Hematopoietic multipotent progenitor cell treated with erythropoietin and hydrocortisone succinate and interleukin-3 and kit ligand, for 15 days (in vitro differentiated cells): ENCODE measurements at regions not wholly inside any gene's neighbourhood (a gene's known extent, or its start where the extent isn't known, plus 50 kb on each side); places are given as distances from the start of the nearest gene placed in this dataset.

Experiments
- DNase-seq: peaks from one replicate; pipeline ENCODE4 v3.0.0-alpha.2; 2015; ENCODE audit warnings: low spot score

GRCh38 chr2:120589771-120590608 lies 145.7 kb upstream of the GLI2 start:
- DNase-seq = no peak

GRCh38 chr2:120590841-120591240 lies 144.8 kb upstream of the GLI2 start:
- no peak for DNase-seq

GRCh38 chr2:120591572-120591971 lies 144.1 kb upstream of the GLI2 start:
- DNase-seq = no peak

- DNase-seq = no peak
Measured at GRCh38 chr2:120592084-120592483, 143.6 kb upstream of the GLI2 start.

GRCh38 chr2:120593921-120594686 lies 141.6 kb upstream of the GLI2 start:
- DNase-seq = no peak

- DNase-seq = no peak
Measured at GRCh38 chr2:120594856-120595685, 140.6 kb upstream of the GLI2 start.

- no peak for DNase-seq
Measured at GRCh38 chr2:120595739-120596138, 139.9 kb upstream of the GLI2 start.

GRCh38 chr2:120596191-120596811 lies 139.4 kb upstream of the GLI2 start:
- DNase-seq = no peak

- no peak for DNase-seq
Measured at GRCh38 chr2:120596990-120597594, 138.6 kb upstream of the GLI2 start.

GRCh38 chr2:120597595-120598193 lies 138.0 kb upstream of the GLI2 start:
- no peak for DNase-seq

GRCh38 chr2:120598416-120598815 lies 137.3 kb upstream of the GLI2 start:
- no peak for DNase-seq

GRCh38 chr2:120599072-120599471 lies 136.6 kb upstream of the GLI2 start:
- no peak for DNase-seq

- no peak for DNase-seq
Measured at GRCh38 chr2:120599656-120600055, 136.0 kb upstream of the GLI2 start.

- DNase-seq = no peak
Measured at GRCh38 chr2:120600335-120600734, 135.3 kb upstream of the GLI2 start.

- no peak for DNase-seq
Measured at GRCh38 chr2:120600786-120601185, 134.9 kb upstream of the GLI2 start.

GRCh38 chr2:120601566-120601965 lies 134.1 kb upstream of the GLI2 start:
- no peak for DNase-seq

- no peak for DNase-seq
Measured at GRCh38 chr2:120602251-120602650, 133.4 kb upstream of the GLI2 start.

GRCh38 chr2:120604767-120605166 lies 130.9 kb upstream of the GLI2 start:
- DNase-seq = no peak

- DNase-seq = no peak
Measured at GRCh38 chr2:120605231-120605935, 130.3 kb upstream of the GLI2 start.

- DNase-seq = no peak
Measured at GRCh38 chr2:120606280-120606679, 129.4 kb upstream of the GLI2 start.

- DNase-seq = no peak
Measured at GRCh38 chr2:120606931-120607330, 128.7 kb upstream of the GLI2 start.
